ENCODE measurements at regions not wholly inside any gene's neighbourhood (a gene's known extent, or its start where the extent isn't known, plus 50 kb on each side); places are given as distances from the start of the nearest gene placed in this dataset.

DNA sequence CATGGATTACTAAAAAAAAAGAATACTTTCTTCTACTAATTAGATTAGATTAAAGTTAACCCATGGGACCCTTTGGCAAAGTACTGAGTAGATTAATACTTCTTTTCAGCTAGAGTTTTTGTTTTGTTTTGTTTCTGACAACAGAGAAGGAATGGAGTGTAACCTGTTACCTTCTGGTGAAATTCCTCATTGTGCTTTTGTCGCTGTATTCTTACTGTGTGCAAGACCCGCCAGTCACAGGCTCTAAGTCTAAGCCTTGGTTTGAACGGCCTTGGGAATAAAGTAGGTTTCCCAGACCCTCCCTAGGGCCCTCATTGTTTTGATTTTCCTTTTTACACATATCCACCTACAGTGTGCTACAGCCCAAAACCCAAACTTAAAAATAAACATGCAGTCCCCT is 171.1 kb upstream of the IL12A start:
- H3K27me3 Mint-ChIP-seq, result no peaks in the 10 kb centered on the region
- TF ChIP-seq, protein P1, sequence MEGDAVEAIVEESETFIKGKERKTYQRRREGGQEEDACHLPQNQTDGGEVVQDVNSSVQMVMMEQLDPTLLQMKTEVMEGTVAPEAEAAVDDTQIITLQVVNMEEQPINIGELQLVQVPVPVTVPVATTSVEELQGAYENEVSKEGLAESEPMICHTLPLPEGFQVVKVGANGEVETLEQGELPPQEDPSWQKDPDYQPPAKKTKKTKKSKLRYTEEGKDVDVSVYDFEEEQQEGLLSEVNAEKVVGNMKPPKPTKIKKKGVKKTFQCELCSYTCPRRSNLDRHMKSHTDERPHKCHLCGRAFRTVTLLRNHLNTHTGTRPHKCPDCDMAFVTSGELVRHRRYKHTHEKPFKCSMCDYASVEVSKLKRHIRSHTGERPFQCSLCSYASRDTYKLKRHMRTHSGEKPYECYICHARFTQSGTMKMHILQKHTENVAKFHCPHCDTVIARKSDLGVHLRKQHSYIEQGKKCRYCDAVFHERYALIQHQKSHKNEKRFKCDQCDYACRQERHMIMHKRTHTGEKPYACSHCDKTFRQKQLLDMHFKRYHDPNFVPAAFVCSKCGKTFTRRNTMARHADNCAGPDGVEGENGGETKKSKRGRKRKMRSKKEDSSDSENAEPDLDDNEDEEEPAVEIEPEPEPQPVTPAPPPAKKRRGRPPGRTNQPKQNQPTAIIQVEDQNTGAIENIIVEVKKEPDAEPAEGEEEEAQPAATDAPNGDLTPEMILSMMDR (conservative IDR thresholded peaks at IDR 0.05), result no peak

DNA sequence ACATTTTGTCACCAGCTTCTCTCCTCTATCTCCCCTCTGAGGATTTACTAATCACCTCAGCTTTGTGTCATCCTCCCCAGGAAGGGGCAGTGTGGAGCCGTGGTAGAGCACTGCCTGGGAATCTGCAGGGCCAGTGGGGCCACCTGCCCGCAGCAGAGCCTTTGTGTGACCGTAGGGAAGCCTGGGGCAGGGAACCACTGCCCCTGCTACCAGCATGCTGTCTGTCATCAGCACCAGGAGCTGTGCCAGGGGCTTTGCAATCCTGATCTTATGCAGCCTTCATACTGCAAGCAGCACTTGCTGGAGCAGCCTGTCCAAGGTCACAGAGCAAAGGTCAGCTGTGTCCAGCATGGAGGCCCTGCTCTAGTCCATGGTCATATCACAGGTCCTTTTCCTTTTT is 170.2 kb upstream of the IL12A start:
- TF ChIP-seq, protein P1 (conservative IDR thresholded peaks at IDR 0.05), result peak; percentile 36
- H3K27me3 Mint-ChIP-seq, result peaks cover 5% of the 10 kb centered on the region
- H3K4me1 Mint-ChIP-seq (ENCODE audit: unreplicated experiment), result peaks cover 15% of the 10 kb centered on the region
- no peak overlapping the region for H3K4me3 Mint-ChIP-seq
- no peak overlapping the region for H3K27ac Mint-ChIP-seq
- H3K36me3 Mint-ChIP-seq, result peaks cover 14% of the 10 kb centered on the region
- DNase-seq (ENCODE audit: extremely low spot score, unreplicated experiment), result no peak
- peaks cover 4% of the 10 kb centered on the region for H3K9me3 Mint-ChIP-seq

More for the DNA sequence above, 171.1 kb upstream of the IL12A start:
- H3K27ac Mint-ChIP-seq, result peak overlapping the region; percentile 29
- H3K4me3 Mint-ChIP-seq, result no peak overlapping the region
- H3K9me3 Mint-ChIP-seq, result peaks cover 4% of the 10 kb centered on the region
- peaks cover 14% of the 10 kb centered on the region for H3K36me3 Mint-ChIP-seq
- DNase-seq (ENCODE audit: extremely low spot score, unreplicated experiment), result no peak
- peaks cover 15% of the 10 kb centered on the region for H3K4me1 Mint-ChIP-seq (ENCODE audit: unreplicated experiment)

DNA sequence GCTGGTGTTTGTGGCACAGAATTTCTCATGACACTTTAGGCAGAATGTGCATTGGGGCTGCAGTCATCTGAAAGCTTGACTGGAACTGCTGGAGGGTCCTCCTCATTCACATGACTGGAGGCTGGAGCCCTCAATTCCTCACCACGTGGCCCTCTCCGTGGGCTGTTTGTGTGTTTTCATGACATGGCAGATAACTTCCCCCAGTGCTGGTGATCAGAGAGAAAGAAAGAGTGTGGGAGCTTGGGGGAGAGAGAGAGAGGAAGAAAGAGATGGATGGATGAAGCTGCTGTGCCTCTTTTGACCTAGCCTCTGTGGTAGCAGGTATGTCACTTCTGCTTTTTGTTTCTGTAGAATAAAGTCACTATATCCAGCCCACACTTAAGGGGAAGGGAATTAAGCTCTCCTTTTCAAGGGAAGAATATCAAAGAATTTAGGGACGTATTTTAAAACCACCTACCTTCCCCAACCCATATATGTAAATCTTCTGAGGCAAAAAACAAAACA is 169.6 kb upstream of the IL12A start:
- TF ChIP-seq, protein P1 (conservative IDR thresholded peaks at IDR 0.05), result no peak
- peaks cover 4% of the 10 kb centered on the region for H3K9me3 Mint-ChIP-seq
- no peak for DNase-seq (ENCODE audit: extremely low spot score, unreplicated experiment)
- H3K4me3 Mint-ChIP-seq, result no peak overlapping the region
- H3K27ac Mint-ChIP-seq, result no peak overlapping the region
- peaks cover 14% of the 10 kb centered on the region for H3K36me3 Mint-ChIP-seq
- H3K4me1 Mint-ChIP-seq (ENCODE audit: unreplicated experiment), result peaks cover 15% of the 10 kb centered on the region
- peaks cover 5% of the 10 kb centered on the region for H3K27me3 Mint-ChIP-seq

DNA sequence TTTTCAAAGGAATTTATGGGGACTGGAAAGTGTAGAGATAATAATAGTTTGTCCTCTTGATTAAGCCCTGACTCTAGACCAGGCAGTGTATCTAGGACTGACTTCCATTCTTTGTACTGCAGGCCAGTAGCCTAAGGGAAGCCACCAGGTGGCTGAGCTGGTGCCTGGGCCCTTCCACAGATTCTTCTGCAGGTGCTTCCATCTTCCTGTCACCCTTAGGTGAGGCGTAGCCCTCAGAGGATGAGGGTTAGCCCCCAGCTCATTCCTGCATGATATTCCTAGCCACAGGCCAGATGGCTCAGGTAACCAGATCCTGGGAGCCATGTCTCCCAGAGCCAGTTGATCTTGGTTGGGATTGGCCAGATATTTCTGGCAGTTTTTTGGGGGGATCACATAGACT is 169.0 kb upstream of the IL12A start:
- DNase-seq (ENCODE audit: extremely low spot score, unreplicated experiment), result no peak
- Mint-ChIP-seq H3K4me1 (ENCODE audit: unreplicated experiment) (peaks cover 17% of the 10 kb centered on the region), H3K36me3 (peaks cover 14% of the 10 kb centered on the region), H3K9me3 (peaks cover 4% of the 10 kb centered on the region), H3K4me3 (no peak overlapping the region), H3K27ac (no peak overlapping the region), H3K27me3 (peaks cover 5% of the 10 kb centered on the region)
- TF ChIP-seq, protein P1 (conservative IDR thresholded peaks at IDR 0.05), result no peak

DNA sequence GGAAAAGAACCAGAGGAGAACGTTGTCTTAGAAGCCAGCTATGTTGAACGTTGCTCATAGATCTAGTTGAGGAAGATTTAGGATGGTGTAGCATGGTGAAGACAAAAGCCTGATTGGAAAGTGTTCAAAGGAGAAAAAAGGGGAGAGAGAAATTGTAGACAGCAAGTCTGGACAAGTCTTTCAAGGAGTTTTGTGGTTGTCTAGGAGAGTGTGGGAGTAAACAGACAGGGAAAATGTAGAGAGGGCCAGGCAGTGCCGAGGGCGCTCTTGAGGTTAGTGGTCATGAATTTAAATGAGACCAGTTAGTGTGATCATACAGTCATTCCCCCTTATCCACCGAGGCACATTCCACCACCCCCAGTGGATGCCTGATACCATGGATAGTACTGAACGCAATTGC is 167.5 kb upstream of the IL12A start:
- TF ChIP-seq, protein P1 (conservative IDR thresholded peaks at IDR 0.05), result no peak
- Mint-ChIP-seq H3K27ac (peak overlapping the region; percentile 0), H3K27me3 (peaks cover 5% of the 10 kb centered on the region), H3K4me1 (ENCODE audit: unreplicated experiment) (peaks cover 23% of the 10 kb centered on the region), H3K9me3 (peaks cover 4% of the 10 kb centered on the region), H3K4me3 (no peak overlapping the region), H3K36me3 (peaks cover 9% of the 10 kb centered on the region)
- no peak for DNase-seq (ENCODE audit: extremely low spot score, unreplicated experiment)

DNA sequence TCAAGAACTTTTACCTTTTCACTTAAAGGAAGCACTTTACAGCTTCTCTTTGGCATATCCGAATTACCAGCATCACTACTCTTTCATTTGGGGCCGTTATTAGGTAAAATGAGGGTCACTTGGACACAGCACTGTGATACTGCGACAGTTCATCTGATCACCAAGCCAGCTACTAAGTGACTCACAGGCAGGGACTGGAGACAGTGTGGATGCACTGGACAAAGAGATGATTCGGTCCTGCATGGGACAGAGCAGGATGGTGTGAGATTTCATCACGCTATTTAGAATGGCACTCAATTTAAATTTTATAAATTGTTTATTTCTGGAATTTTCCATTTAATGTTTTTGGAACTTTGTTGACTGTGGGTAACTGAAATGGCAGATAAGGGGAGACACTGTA is 166.9 kb upstream of the IL12A start:
- H3K9me3 Mint-ChIP-seq, result no peaks in the 10 kb centered on the region
- no peak overlapping the region for H3K27ac Mint-ChIP-seq
- DNase-seq (ENCODE audit: extremely low spot score, unreplicated experiment), result no peak
- TF ChIP-seq, protein P1 (conservative IDR thresholded peaks at IDR 0.05), result no peak
- H3K36me3 Mint-ChIP-seq, result peaks cover 4% of the 10 kb centered on the region
- H3K4me3 Mint-ChIP-seq, result no peak overlapping the region
- H3K4me1 Mint-ChIP-seq (ENCODE audit: unreplicated experiment), result peaks cover 18% of the 10 kb centered on the region
- peaks cover 5% of the 10 kb centered on the region for H3K27me3 Mint-ChIP-seq
